HG02798 (cell line): ENCODE measurements at regions not wholly inside any gene's neighbourhood (a gene's known extent, or its start where the extent isn't known, plus 50 kb on each side); places are given as distances from the start of the nearest gene placed in this dataset.
"Not testable (repeated sequence)": the region's sequence is repeated elsewhere in the genome, so short reads cannot be mapped to it uniquely, and the experiment has no call there.

Experiments
- ATAC-seq: cut with Tn5 transposase; IDR thresholded peaks from one replicate; pipeline ENCODE4 v1.9.1; 2021; ENCODE audit warnings: mild to moderate bottlenecking; ENCODE audit not compliant: unreplicated experiment, poor library complexity

GRCh38 chr4:14329228-14329627, 673.1 kb upstream of the CPEB2 start:
- ATAC-seq: no peak

DNA sequence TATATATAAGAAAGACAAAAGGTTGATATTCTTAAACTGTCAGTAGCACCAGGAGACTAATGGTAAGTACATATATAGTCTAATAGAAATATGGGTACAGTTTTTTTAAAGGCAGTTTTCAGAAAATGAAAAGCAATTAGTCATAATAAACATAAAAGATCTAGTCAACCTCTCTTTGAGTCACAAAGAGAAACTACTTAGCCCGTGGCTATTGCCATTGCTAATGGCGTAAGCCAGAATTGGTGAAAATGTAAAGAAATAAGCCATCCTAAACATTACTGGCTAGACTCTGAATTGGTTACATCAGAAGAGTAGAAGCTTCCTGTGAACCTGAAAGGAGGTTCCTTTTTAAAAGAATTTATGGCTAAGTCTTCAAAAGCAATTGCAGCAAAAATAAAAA, 668.7 kb upstream of the CPEB2 start:
- ATAC-seq: no peak

DNA sequence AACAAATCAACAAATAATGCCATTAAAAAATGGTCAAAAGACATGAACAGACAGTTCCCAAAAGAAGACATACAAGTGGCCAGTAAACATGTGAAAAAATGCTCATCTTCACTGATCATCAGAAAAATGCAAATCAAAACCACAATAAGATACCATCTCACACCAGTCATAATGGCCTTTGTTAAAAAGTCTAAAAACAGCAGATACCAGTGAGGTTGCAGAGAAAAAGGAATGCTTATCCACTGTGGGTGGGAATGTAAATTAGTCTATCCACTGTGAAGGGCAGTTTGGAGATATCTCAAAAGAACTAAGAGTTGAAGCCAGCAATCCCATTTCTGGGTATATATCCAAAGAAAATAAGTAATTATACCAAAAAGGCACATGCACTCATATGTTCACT, 668.1 kb upstream of the CPEB2 start:
- ATAC-seq: no peak

DNA sequence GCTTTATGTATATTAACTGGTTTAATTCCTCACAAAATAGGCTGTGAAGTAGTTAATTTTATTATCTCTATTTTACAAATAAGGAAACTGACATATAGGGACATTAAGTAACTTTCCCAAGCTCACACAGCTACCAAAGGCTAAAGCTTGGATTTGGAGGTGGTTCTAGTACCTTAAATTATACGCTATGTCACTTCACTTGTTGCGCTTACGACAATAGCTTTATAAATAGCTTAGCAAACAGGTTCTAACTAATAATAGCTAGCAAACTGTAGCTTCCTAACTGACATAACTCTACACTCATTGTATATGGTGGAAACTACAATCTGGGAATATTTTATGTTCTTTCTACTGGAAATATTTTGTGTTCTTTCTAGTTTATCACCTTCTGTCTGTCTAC, 666.4 kb upstream of the CPEB2 start:
- no peak for ATAC-seq

DNA sequence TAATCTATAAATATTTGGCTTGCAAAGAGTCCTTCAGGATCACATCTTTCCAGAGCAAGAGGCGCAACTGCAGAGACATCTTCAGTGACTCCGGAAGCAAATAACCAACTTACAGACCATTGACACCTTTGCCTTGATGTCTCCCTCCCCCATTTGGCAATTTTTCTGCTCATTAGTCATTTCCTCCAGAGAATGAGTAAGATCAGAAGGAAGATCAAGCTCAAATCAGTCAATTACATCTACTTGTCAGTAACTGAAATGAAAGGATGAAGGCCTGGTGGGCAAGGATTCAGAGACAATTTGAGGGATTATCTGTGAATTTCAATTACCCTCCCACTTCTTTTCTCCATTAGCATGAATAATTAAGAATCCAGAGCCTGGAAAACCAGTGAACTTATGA, 665.6 kb upstream of the CPEB2 start:
- ATAC-seq: no peak

- ATAC-seq: no peak
These were observed 664.2 kb upstream of the CPEB2 start for GRCh38 chr4:14337892-14338584.

DNA sequence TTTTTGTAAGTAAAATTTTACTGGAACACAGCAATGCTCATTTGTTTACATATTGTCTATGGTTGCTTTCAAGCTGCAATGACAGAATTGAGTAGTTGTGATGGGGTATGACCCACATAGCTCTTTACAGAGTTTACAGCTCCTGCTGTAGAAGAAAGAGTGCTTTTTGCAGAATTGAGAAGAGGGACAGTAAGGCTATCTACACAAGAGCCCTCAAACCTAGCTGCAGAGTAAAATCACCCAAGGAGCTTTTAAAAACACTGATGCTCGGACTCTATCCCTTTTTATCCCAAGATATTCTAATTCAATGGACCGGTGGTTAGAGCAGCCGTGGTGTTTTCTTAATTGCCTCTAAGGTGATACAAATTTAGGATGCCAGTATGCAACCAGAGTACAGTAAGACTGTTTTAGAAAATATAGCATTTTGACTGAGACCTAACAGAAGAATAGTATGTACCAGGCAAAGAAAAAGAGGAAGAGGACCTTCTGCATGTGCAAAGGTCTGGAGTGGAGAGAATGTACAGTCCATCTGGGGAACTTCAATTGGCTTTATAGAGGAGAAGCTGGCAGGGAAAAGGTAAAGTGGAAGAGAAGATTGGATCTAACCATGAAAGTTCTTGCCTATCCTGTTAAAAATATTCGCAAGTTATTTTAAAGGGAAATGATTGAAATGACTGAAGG, 663.6 kb upstream of the CPEB2 start:
- no peak for ATAC-seq

GRCh38 chr4:14339715-14340114, 662.6 kb upstream of the CPEB2 start:
- no peak for ATAC-seq

DNA sequence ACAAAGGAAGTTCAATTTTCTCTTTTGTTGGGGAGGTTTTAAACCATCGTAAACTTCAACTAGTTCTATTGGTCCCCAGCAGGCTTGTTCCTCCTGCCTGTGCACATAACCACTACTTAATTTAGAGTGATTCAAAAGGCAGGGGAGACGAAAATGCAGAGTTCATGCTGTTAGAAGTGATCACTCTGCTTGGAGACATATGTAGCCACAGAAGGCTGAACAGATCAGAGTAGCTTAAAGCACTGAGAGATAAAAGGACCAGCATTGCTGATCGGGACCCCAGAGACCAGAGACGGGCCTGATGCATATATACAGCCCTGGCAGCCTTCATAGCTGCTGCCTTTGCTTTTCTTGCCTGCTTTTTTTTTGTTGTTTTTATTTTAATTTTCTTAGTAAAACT, 662.0 kb upstream of the CPEB2 start:
- no peak for ATAC-seq

GRCh38 chr4:14343961-14344360, 658.3 kb upstream of the CPEB2 start:
- ATAC-seq: no peak

DNA sequence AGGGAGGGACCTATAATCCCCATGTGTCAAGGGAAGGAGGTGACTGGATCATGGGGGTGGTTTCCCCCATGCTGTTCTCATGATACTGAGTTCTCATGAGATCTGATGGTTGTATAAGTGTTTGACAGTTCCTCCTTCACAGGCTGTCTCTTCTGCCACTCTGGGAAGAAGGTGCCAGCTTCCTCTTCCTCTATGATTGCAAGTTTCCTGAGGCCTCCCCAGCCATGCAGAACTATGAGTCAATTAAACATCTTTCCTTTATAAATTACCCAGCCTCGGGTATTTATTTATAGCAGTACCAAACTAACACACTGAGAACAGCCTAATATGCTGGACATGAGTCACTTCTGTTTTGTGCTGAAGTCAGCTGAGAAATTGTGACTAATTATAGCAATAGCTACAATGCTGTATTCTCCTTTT, 656.9 kb upstream of the CPEB2 start:
- ATAC-seq: no peak

- no peak for ATAC-seq
These were observed 654.8 kb upstream of the CPEB2 start for GRCh38 chr4:14347526-14347925.

DNA sequence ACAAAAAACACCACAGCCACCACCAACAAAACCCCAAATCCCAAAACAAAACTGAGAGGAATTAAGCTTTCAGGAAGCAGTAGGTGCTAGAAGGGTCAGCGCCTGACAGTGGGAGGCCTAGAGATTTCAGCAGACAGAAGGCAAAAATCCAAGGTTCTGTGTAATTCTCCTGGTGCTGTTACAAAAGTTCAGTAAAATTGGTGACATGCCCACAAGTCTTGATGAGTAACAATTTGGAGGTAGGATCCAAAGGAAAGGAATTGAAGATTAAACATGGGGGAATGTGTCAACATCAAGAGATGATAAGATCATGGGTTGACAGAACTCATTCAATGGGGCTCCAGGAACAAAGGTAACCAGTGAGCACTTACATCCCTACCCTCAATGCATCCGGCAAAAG, 653.8 kb upstream of the CPEB2 start:
- ATAC-seq: no peak

DNA sequence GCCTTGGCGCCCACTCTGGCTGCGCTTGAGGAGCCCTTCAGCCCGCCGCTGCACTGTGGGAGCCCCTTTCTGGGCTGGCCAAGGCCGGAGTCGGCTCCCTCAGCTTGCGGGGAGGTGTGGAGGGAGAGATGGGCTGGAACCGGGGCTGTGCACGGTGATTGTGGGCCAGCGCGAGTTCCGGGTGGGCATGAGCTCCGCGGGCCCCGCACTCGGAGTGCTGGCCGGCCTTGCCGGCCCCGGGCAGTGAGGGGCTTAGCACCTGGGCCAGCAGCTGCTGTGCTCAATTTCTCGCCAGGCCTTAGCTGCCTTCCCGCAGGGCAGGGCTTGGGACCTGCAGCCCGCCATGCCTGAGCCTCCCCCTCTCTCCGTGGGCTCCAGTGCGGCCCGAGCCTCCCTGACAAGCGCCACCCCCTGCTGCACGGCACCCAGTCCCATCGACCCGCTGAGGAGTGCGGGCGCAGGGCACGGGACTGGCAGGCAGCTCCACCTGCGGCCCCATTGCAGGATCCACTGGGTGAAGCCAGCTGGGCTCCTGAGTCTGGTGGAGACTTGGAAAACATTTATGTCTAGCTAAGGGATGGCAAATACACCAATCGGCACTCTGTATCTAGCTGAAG, 643.6 kb upstream of the CPEB2 start:
- not testable (repeated sequence) for ATAC-seq

GRCh38 chr4:14359991-14360390, 642.3 kb upstream of the CPEB2 start:
- no peak for ATAC-seq

DNA sequence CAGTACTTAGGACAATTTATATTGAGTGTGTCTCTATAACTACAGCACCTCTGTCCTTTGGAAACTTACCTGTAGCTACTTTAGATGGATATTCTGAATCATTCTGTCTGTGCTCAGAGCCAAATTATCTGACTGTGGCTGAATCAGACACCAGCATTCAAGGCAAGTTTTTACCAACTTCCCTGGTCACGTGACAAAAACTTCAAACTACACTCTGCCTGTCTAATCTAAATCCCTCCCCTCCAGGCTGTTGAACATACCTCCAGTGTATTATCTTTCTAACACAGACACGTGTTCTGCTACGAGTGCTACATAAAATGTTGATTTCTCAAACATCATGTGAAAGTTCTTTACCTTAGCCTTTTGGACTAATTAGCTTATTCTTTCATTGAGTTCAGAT, 641.2 kb upstream of the CPEB2 start:
- ATAC-seq: no peak

GRCh38 chr4:14362385-14362784, 639.9 kb upstream of the CPEB2 start:
- ATAC-seq: no peak

GRCh38 chr4:14364953-14365536, 637.2 kb upstream of the CPEB2 start:
- no peak for ATAC-seq

DNA sequence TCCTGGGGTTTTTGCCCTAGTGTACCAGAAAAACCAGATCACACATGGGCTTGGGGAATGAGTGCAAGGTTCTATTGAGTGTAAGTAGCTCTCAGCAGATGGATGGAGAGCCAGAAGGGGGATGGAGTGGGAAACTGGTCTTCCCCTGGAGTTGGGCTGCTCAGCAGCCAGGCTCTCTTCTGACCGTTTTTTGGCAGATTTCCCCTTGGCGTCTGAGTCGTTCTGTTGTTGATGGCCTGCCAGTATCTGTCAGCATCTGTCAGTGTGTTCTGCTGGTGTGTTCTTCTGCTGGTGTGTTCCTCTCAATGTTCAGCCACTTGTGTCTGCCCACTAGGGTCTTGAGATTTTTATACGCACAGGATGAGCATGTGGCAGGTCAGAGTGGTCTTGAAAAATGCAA, 633.9 kb upstream of the CPEB2 start:
- no peak for ATAC-seq

- no peak for ATAC-seq
These were observed 631.1 kb upstream of the CPEB2 start for GRCh38 chr4:14371131-14371530.

DNA sequence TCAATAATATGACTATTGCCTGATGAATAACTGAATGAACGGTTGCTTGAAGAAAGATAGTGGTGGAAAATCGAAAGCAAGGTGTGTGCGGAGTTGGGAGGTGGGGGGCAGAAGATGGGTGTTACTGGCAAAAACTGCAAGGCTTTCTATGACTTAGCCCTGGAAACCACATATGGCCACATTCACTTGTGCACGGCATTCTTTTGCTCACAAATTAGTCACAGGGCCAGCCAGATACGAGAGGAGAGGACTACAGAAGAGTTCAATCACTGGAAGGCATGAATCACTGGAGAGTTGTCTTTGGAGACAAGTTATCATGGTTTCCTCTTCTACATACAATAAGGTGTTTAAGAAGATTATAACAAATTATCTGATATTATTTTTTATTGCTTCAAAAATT, 626.5 kb upstream of the CPEB2 start:
- no peak for ATAC-seq
